Neural progenitor cell (in vitro differentiated cells): ENCODE measurements at regions not wholly inside any gene's neighbourhood (a gene's known extent, or its start where the extent isn't known, plus 50 kb on each side); places are given as distances from the start of the nearest gene placed in this dataset.

Source experiments
- CTCF ChIP-seq: fragments of 200-600 bp; sonication (generic); IDR thresholded peaks from 2 replicates; pipeline ENCODE4 v1.5.1; 2017; ENCODE audit warnings: antibody characterized with exemption, mild to moderate bottlenecking
- EZH2 ChIP-seq: fragments of 200-600 bp; sonication (generic); IDR thresholded peaks from 2 replicates; pipeline ENCODE4 v1.6.1; 2017; ENCODE audit warnings: antibody characterized with exemption, mild to moderate bottlenecking, moderate library complexity
- EZH2phosphoT487 ChIP-seq: fragments of 200-600 bp; sonication (generic); IDR thresholded peaks from 2 replicates; pipeline ENCODE4 v1.6.1; 2017; ENCODE audit warnings: antibody characterized with exemption

GRCh38 chr2:181755181-181755580, 74.9 kb upstream of the NEUROD1 start:
- TF ChIP-seq CTCF (no peak), EZH2phosphoT487 (no peak), EZH2 (no peak)
